ENCODE measurements at regions not wholly inside any gene's neighbourhood (a gene's known extent, or its start where the extent isn't known, plus 50 kb on each side); places are given as distances from the start of the nearest gene placed in this dataset.

GRCh38 chr12:78651755-78652154 lies 212.8 kb upstream of the SYT1 start:
- TF ChIP-seq ZNF416 (tag by site-specific recombination; IDR thresholded peaks at IDR 0.05) (no peak), ZBTB1 (tag by site-specific recombination; IDR thresholded peaks at IDR 0.05) (no peak)
- TF ChIP-seq, protein P1, sequence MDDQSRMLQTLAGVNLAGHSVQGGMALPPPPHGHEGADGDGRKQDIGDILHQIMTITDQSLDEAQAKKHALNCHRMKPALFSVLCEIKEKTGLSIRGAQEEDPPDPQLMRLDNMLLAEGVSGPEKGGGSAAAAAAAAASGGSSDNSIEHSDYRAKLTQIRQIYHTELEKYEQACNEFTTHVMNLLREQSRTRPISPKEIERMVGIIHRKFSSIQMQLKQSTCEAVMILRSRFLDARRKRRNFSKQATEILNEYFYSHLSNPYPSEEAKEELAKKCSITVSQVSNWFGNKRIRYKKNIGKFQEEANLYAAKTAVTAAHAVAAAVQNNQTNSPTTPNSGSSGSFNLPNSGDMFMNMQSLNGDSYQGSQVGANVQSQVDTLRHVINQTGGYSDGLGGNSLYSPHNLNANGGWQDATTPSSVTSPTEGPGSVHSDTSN (CRISPR knock-in tag; IDR thresholded peaks at IDR 0.05) = no peak
- TF ChIP-seq, protein P2, sequence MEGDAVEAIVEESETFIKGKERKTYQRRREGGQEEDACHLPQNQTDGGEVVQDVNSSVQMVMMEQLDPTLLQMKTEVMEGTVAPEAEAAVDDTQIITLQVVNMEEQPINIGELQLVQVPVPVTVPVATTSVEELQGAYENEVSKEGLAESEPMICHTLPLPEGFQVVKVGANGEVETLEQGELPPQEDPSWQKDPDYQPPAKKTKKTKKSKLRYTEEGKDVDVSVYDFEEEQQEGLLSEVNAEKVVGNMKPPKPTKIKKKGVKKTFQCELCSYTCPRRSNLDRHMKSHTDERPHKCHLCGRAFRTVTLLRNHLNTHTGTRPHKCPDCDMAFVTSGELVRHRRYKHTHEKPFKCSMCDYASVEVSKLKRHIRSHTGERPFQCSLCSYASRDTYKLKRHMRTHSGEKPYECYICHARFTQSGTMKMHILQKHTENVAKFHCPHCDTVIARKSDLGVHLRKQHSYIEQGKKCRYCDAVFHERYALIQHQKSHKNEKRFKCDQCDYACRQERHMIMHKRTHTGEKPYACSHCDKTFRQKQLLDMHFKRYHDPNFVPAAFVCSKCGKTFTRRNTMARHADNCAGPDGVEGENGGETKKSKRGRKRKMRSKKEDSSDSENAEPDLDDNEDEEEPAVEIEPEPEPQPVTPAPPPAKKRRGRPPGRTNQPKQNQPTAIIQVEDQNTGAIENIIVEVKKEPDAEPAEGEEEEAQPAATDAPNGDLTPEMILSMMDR (tag by site-specific recombination; IDR thresholded peaks at IDR 0.05) = no peak

Measured in HEK293 (cell line).